M059J (cell line): ENCODE measurements at regions not wholly inside any gene's neighbourhood (a gene's known extent, or its start where the extent isn't known, plus 50 kb on each side); places are given as distances from the start of the nearest gene placed in this dataset.
A peak's percentile ranks its signal among the peaks of the same experiment; 100 is the strongest.

Experiments used
- DNase-seq: peaks from one replicate; pipeline ENCODE4 v3.0.0-alpha.2; 2012; ENCODE audit warnings: low read depth

DNA sequence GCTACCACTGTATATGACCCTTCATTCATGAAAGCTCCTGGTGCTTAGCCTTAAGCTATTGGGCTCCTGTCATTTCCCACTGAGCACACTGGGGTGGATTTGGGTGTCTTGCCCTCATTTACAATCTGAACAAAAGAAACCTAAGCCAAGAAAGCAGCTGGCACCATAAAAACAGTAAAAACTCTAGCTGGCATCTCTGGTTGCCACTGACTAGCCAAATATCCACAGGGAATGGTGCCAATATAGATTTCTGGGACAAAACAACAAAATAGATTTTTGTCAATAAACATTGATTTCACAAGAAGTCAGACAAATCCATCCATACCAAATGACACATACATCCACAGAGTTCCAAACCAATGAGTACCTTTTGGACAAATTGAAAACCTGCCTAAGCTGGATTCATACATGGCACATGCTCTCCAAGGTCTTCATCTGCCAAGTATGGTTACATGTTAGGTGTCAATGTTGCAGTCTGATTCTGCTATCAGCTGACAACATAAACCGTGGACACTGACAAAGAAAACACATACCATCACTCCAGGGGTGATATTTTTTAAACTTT, 1081.5 kb upstream of the ZEB2 start:
- DNase-seq: no peak

- no peak for DNase-seq
Observed at GRCh38 chr2:145600811-145601210, 1080.9 kb upstream of the ZEB2 start.

- DNase-seq: no peak
Observed at GRCh38 chr2:145599756-145600155, 1079.8 kb upstream of the ZEB2 start.

DNA sequence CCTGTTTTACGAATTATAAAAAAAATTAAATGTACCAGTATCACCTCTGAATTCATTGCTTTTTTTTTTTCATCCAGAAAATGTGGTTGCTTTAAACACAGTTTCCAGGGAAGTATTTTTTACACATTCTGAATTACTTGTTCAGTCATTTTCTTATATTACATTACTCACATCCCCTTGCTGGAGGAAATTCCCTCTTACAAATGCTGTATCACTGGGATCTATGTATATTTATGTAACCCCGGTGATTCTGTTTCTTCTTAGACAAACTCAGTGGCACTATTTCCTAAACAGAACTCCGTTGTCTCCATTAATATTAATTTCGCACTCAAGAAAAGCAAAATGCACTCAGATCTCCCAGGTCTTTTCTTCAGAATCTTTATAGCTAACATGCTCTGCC, 1078.5 kb upstream of the ZEB2 start:
- DNase-seq: peak; percentile 44

GRCh38 chr2:145597809-145598208, 1077.9 kb upstream of the ZEB2 start:
- no peak for DNase-seq

DNA sequence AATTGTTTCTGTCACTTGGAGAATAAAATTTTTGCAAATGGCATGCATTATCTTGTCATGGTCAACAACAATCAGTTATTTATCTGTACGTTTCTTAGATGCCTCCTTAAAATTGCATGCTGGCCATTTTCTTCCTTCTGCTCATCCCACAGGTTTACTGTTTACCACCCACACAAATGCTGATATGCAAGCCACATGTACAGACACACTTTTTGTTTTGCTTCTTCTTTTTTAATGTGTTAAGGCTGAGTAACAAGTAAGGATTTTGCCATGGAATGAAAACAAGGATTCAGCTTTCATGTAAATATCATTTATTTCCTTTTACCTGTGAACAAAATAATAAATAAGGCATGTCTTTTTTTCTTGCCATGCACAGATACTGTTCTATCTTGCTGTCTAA, 1077.1 kb upstream of the ZEB2 start:
- no peak for DNase-seq

- DNase-seq: no peak
Observed at GRCh38 chr2:145596416-145596815, 1076.5 kb upstream of the ZEB2 start.

GRCh38 chr2:145595296-145595695, 1075.4 kb upstream of the ZEB2 start:
- peak; percentile 23 for DNase-seq

- DNase-seq: peak; percentile 86
Observed at GRCh38 chr2:145593991-145594614, 1074.2 kb upstream of the ZEB2 start.

DNA sequence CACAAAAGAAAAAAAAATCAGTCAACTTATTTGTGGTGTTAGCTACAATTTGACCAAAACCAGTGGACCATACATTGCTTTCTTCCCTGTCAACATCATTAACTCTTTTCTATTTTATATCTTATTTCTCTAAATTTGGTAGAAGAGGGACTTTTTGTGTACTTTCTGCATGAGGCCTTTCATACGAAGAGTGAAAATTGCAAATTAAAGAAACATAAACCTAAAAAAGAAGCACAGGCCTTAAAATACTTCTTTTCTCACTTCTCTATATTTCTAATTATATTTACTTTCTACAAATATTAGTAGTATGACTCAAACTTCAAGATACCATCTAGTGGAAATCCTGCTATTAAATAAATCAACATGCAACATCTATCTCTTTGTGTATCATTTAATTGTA, 1073.4 kb upstream of the ZEB2 start:
- DNase-seq: no peak

GRCh38 chr2:145592361-145592760, 1072.4 kb upstream of the ZEB2 start:
- DNase-seq: no peak

- DNase-seq: peak; percentile 5
Observed at GRCh38 chr2:145591109-145591809, 1071.3 kb upstream of the ZEB2 start.

DNA sequence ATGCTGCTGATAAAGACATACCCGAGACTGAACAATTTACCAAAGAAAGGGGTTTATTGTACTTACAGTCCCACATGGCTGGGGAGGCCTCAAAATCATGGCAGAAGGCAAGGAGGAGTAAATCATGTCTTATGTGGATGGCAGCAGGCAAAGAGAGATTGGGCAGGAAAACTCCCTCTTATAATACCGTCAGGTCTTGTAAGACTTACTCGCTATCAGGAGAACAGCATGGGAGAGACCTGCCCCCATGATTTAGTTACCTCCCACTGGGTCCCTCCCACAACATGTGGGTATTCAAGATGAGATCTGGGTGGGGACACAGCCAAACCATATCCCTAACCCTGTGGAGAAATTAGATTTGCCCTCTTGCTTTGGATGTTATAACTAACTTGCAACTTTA, 1068.0 kb upstream of the ZEB2 start:
- DNase-seq: no peak

GRCh38 chr2:145584353-145584752, 1064.4 kb upstream of the ZEB2 start:
- DNase-seq: no peak

DNA sequence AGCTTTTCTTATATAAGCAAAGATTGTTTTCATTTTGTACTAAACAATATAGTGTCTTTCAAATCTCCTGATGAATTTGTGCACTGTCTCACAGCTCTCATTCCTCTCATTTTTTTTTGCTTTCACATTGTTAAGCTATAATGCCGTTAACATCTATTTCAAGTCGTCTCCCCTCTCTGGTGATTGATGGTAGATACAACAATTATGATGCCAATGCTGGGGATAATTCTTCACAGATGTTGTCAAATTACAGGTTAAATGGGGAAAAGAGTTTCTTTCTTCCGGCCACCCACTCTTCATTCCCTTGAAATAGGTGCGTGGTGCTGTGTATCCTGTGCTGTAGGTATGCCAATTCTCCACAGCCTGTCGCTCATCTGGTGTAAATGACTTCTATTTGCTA, 1053.7 kb upstream of the ZEB2 start:
- no peak for DNase-seq

- DNase-seq: no peak
Observed at GRCh38 chr2:145572238-145572637, 1052.3 kb upstream of the ZEB2 start.

- DNase-seq: peak; percentile 14
Observed at GRCh38 chr2:145569108-145569507, 1049.2 kb upstream of the ZEB2 start.

- DNase-seq: peak; percentile 35
Observed at GRCh38 chr2:145563741-145564615, 1044.1 kb upstream of the ZEB2 start.

DNA sequence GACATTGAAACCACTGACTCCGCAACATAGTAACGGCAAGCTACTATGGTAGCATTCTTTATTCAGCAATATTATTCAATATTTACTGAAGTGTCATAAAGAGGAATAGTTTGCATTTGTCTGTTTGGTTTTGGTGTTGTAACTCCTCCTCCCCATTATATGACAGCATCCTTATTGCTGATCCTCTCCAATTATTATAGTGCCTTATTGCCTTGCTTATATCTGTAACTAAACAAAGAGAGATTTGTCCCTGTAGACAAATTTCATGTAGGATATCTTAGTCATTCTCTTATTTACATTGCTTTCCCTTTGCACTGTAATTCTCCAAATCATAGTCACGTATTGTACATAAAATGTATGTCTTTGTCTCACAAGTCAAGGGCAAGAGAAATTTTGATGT, 1041.2 kb upstream of the ZEB2 start:
- DNase-seq: no peak

DNA sequence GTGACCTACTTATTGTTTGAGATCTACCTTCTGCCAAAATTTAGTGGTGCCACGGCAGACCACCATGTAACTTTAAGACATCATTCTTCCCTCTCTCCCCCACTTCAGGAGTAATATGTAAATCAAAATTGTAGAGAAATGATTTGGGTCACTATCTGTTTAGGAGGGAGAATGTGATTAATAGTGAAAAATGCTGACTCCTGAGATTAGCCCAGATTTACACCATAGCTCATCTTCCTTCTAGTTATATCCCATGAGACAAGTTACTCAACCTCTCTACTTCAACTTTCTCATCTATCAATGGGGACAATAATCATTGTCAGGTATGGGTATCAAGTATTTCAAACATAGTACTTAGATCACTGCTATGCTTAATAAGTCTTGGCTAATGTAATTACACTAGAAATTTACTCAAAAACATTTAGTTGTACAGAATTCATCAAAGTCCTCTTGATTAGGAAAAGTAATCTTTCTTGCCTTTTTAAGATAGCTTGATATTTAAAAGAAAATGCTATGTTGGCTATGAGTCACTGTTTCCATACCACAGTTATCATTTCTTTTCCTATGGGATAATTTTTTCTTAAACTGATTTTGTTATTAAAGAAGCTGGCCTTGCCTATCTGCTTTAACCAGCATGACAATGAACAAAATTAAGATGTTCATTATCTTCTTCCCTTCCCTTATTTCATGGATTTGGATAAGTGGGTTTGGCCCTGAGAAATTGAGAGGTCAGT, 1038.9 kb upstream of the ZEB2 start:
- DNase-seq: no peak

DNA sequence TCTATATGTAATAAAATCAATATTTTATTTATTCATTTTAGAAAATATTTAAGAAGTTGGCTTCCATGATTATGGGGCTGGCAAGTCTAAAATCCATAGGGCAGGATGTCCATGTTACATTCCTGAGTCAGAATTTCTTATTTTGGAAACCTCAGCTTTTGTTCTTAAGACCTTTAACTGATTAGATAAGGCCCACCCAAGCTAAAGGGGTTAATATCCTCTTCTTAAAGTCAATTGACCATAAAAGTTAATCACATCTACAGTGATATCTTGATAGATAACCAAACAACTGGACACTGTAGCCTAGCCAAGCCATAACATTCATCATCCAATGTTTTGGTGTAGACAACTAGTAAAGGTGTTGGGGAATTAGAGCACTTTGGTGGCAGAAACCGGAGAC, 1035.4 kb upstream of the ZEB2 start:
- no peak for DNase-seq

GRCh38 chr2:145551686-145552085, 1031.8 kb upstream of the ZEB2 start:
- DNase-seq: peak; percentile 1
